Tibial artery (tissue), 4 donors: ENCODE measurements at regions not wholly inside any gene's neighbourhood (a gene's known extent, or its start where the extent isn't known, plus 50 kb on each side); places are given as distances from the start of the nearest gene placed in this dataset.
A peak's percentile ranks its signal among the peaks of the same experiment; 100 is the strongest.

Experiments
- DNase-seq, 2 donors: peaks; one replicate each; pipeline ENCODE4 v3.0.0-alpha.2; 2019
- H3K27ac ChIP-seq, 2 donors: fragments of 200-600 bp; sonication (generic) in 1 of 2; 1 replicate in 1 of 2; 2 replicates in 1 of 2; pipeline ENCODE4 v1.5.1; 2018 to 2019; ENCODE audit warnings: mild to moderate bottlenecking in 1 of 2
- H3K27me3 ChIP-seq, 2 donors: fragments of 200-600 bp; sonication (generic) in 1 of 2; one replicate each; pipeline versions ENCODE4 v1.5.1 to v1.6.0; 2016 to 2019
- H3K36me3 ChIP-seq, 3 donors: fragments of 200-600 bp; sonication (generic) in 2 of 3; one replicate each; pipeline ENCODE4 v1.5.1; 2016 to 2019; ENCODE audit warnings: mild to moderate bottlenecking in 2 of 3
- H3K4me1 ChIP-seq, 4 donors: fragments of 200-600 bp; sonication (generic) in 2 of 4; 1 replicate in 3 of 4; 2 replicates in 1 of 4; pipeline ENCODE4 v1.5.1; 2016 to 2019
- H3K4me3 ChIP-seq, 2 donors: fragments of 200-600 bp; sonication (generic) in 1 of 2; 1 replicate in 1 of 2; 2 replicates in 1 of 2; pipeline ENCODE4 v1.5.1; 2018 to 2019; ENCODE audit warnings: mild to moderate bottlenecking in 2 of 2
- H3K9me3 ChIP-seq, 3 donors: fragments of 200-600 bp; sonication (generic) in 1 of 3; one replicate each; pipeline ENCODE4 v1.5.1; 2016 to 2019
- CTCF ChIP-seq, 2 experiments: fragments of 200-600 bp in 1 of 2; fragments of 450-650 bp in 1 of 2; IDR thresholded peaks; one replicate each; pipeline ENCODE4 v1.5.1; 2017 to 2019; ENCODE audit warnings: antibody characterized with exemption in 2 of 2, mild to moderate bottlenecking in 1 of 2, moderate library complexity in 1 of 2
- intact Hi-C: fragments of 100-400 bp; cut with DNase I; formaldehyde crosslinking; loops from one replicate; pipeline ENCODE4 v1.15.0; 2023; ENCODE audit warnings: low total_unique reads

- DNase-seq, result no peak
- Histone ChIP-seq H3K36me3 (no peaks in the 10 kb centered on the region), H3K4me1 (peaks cover 0 to 6% (median 4%) of the 10 kb centered on the region in 4 donors), H3K4me3 (no peak overlapping the region), H3K9me3 (no peaks in the 10 kb centered on the region), H3K27ac (no peak overlapping the region), H3K27me3 (no peaks in the 10 kb centered on the region)
- no peak for TF ChIP-seq CTCF (IDR thresholded peaks at IDR 0.05)
- intact Hi-C loops, result no loop called here
Measured at GRCh38 chr1:56399326-56399725, 180.0 kb downstream of the PLPP3 start.

GRCh38 chr1:56397811-56398231, 181.5 kb downstream of the PLPP3 start:
- intact Hi-C loops, result no loop called here
- no peak for DNase-seq
- Histone ChIP-seq H3K4me3 (no peak overlapping the region), H3K36me3 (no peaks in the 10 kb centered on the region), H3K9me3 (no peaks in the 10 kb centered on the region), H3K4me1 (no peaks in the 10 kb centered on the region), H3K27me3 (no peaks in the 10 kb centered on the region), H3K27ac (no peak overlapping the region)
- TF ChIP-seq CTCF (IDR thresholded peaks at IDR 0.05), result no peak

GRCh38 chr1:56397409-56397808, 182.0 kb downstream of the PLPP3 start:
- Histone ChIP-seq H3K4me3 (no peak overlapping the region), H3K27me3 (no peaks in the 10 kb centered on the region), H3K27ac (no peak overlapping the region), H3K4me1 (no peaks in the 10 kb centered on the region), H3K9me3 (no peaks in the 10 kb centered on the region), H3K36me3 (no peaks in the 10 kb centered on the region)
- intact Hi-C loops, result no loop called here
- no peak for TF ChIP-seq CTCF (IDR thresholded peaks at IDR 0.05)
- DNase-seq, result no peak

- intact Hi-C loops, result no loop called here
- Histone ChIP-seq H3K36me3 (no peaks in the 10 kb centered on the region), H3K4me1 (no peaks in the 10 kb centered on the region), H3K27me3 (no peaks in the 10 kb centered on the region), H3K4me3 (no peak overlapping the region), H3K9me3 (no peaks in the 10 kb centered on the region), H3K27ac (no peak overlapping the region)
- DNase-seq, result no peak
- TF ChIP-seq CTCF (IDR thresholded peaks at IDR 0.05), result no peak
Measured at GRCh38 chr1:56396581-56396980, 182.8 kb downstream of the PLPP3 start.

GRCh38 chr1:56395776-56396175, 183.6 kb downstream of the PLPP3 start:
- Histone ChIP-seq H3K9me3 (no peaks in the 10 kb centered on the region), H3K27ac (no peak overlapping the region), H3K36me3 (no peaks in the 10 kb centered on the region), H3K4me3 (no peak overlapping the region), H3K27me3 (no peaks in the 10 kb centered on the region), H3K4me1 (no peaks in the 10 kb centered on the region)
- DNase-seq, result no peak
- intact Hi-C loops, result no loop called here
- no peak for TF ChIP-seq CTCF (IDR thresholded peaks at IDR 0.05)

GRCh38 chr1:56394298-56394697, 185.1 kb downstream of the PLPP3 start:
- Histone ChIP-seq H3K36me3 (no peaks in the 10 kb centered on the region), H3K9me3 (no peaks in the 10 kb centered on the region), H3K4me3 (no peak overlapping the region), H3K27ac (no peak overlapping the region), H3K4me1 (no peaks in the 10 kb centered on the region), H3K27me3 (no peaks in the 10 kb centered on the region)
- peak; percentile 67 to 82 for DNase-seq
- intact Hi-C loops, result no loop called here
- TF ChIP-seq CTCF (IDR thresholded peaks at IDR 0.05), result no peak
